ENCODE measurements at regions not wholly inside any gene's neighbourhood (a gene's known extent, or its start where the extent isn't known, plus 50 kb on each side); places are given as distances from the start of the nearest gene placed in this dataset.

DNA sequence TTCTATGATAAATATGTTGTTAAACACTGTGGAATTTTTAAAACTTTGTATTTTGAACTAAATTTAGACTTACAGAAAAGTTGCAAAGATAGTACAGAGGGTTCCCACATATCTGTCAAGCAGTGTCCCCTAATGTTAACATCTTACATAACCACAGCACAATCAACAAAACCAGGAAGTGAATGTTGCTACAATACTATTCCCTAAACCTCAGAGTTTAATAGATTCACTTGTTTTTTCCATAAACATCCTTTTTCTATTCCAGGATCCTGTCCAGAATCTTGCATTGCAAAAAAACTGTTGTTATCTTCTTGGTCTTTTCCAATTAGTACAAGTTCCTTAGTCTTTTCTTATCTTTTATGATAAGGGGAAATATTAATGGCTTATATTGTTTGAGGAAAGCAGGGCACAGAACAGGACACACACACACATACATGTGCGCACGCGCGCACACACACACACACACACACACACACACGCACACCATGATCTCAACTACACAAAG lies 251.1 kb upstream of the TRIB2 start:
- no peak for TF ChIP-seq CTCF (conservative IDR thresholded peaks at IDR 0.05; ENCODE audit: low read length)
- no peak for TF ChIP-seq EZH2phosphoT487 (IDR thresholded peaks at IDR 0.05; ENCODE audit: borderline replicate concordance, low read depth, low read length)
